AG20443 (cell line): ENCODE measurements at regions not wholly inside any gene's neighbourhood (a gene's known extent, or its start where the extent isn't known, plus 50 kb on each side); places are given as distances from the start of the nearest gene placed in this dataset.
"Not testable (repeated sequence)": the region's sequence is repeated elsewhere in the genome, so short reads cannot be mapped to it uniquely, and the experiment has no call there.

Source experiments
- DNase-seq: peaks from one replicate; pipeline ENCODE4 v3.0.0; 2012; ENCODE audit warnings: low spot score, mixed read lengths

- no peak for DNase-seq
Measured at GRCh38 chr3:145550522-145550921, 610.5 kb downstream of the PLOD2 start.

GRCh38 chr3:145557405-145557804, 603.6 kb downstream of the PLOD2 start:
- no peak for DNase-seq

- no peak for DNase-seq
Measured at GRCh38 chr3:145578471-145578870, 582.5 kb downstream of the PLOD2 start.

GRCh38 chr3:145581694-145582093, 579.3 kb downstream of the PLOD2 start:
- DNase-seq: no peak

GRCh38 chr3:145604851-145605250, 556.1 kb downstream of the PLOD2 start:
- DNase-seq: no peak

GRCh38 chr3:145620002-145620401, 541.0 kb downstream of the PLOD2 start:
- DNase-seq: no peak

- no peak for DNase-seq
Measured at GRCh38 chr3:145620486-145620885, 540.5 kb downstream of the PLOD2 start.

GRCh38 chr3:145623349-145623748, 537.6 kb downstream of the PLOD2 start:
- no peak for DNase-seq

GRCh38 chr3:145628211-145628610, 532.8 kb downstream of the PLOD2 start:
- no peak for DNase-seq

- DNase-seq: no peak
Measured at GRCh38 chr3:145637105-145637504, 523.9 kb downstream of the PLOD2 start.

GRCh38 chr3:145639003-145639606, 521.9 kb downstream of the PLOD2 start:
- DNase-seq: no peak

GRCh38 chr3:145639875-145640274, 521.1 kb downstream of the PLOD2 start:
- no peak for DNase-seq

GRCh38 chr3:145648396-145648795, 512.6 kb downstream of the PLOD2 start:
- DNase-seq: no peak

GRCh38 chr3:145649368-145649887, 511.6 kb downstream of the PLOD2 start:
- no peak for DNase-seq

GRCh38 chr3:145650170-145650569, 510.8 kb downstream of the PLOD2 start:
- no peak for DNase-seq

GRCh38 chr3:145671121-145671520, 489.9 kb downstream of the PLOD2 start:
- DNase-seq: no peak

GRCh38 chr3:145673838-145674237, 487.1 kb downstream of the PLOD2 start:
- no peak for DNase-seq

GRCh38 chr3:145678401-145678800, 482.6 kb downstream of the PLOD2 start:
- DNase-seq: no peak

GRCh38 chr3:145681181-145681580, 479.8 kb downstream of the PLOD2 start:
- no peak for DNase-seq

- not testable (repeated sequence) for DNase-seq
Measured at GRCh38 chr3:145687978-145688377, 473.0 kb downstream of the PLOD2 start.

- no peak for DNase-seq
Measured at GRCh38 chr3:145692751-145693150, 468.2 kb downstream of the PLOD2 start.

- DNase-seq: no peak
Measured at GRCh38 chr3:145696011-145696410, 465.0 kb downstream of the PLOD2 start.

GRCh38 chr3:145698250-145698649, 462.7 kb downstream of the PLOD2 start:
- peak; percentile 21 for DNase-seq

GRCh38 chr3:145698749-145699148, 462.2 kb downstream of the PLOD2 start:
- DNase-seq: no peak
